CD4-positive, CD25-positive, alpha-beta regulatory T cell (primary cell): ENCODE measurements at regions not wholly inside any gene's neighbourhood (a gene's known extent, or its start where the extent isn't known, plus 50 kb on each side); places are given as distances from the start of the nearest gene placed in this dataset.

ENCODE experiments used
- ATAC-seq, 2 donors: fragments of 150-1000 bp; cut with Tn5 transposase; one replicate each; pipeline ENCODE4 v1.10.0; 2021; ENCODE audit warnings: low read depth in 2 of 2, moderate number of reproducible peaks in 2 of 2, moderate library complexity in 1 of 2
- DNase-seq, 3 donors: peaks; one replicate each; pipeline versions ENCODE4 v3.0.0 to v3.0.0-alpha.2; 2012 to 2022; ENCODE audit warnings: mixed read lengths in 1 of 3
- H3K27ac ChIP-seq: one replicate; pipeline ENCODE4 v1.7.0; 2013; ENCODE audit warnings: mild to moderate bottlenecking, low read length; ENCODE audit not compliant: insufficient read depth, poor library complexity, severe bottlenecking
- H3K27me3 ChIP-seq: one replicate; pipeline ENCODE4 v1.7.0; 2013; ENCODE audit warnings: low read length; ENCODE audit not compliant: control insufficient read depth, insufficient read depth
- H3K36me3 ChIP-seq: one replicate; pipeline ENCODE4 v1.7.0; 2013; ENCODE audit warnings: mild to moderate bottlenecking, low read length, moderate library complexity; ENCODE audit not compliant: control insufficient read depth, insufficient read depth
- H3K4me1 ChIP-seq: 2 replicates; pipeline ENCODE4 v1.7.0; 2013; ENCODE audit warnings: mild to moderate bottlenecking, low read length; ENCODE audit not compliant: insufficient read depth, control insufficient read depth, poor library complexity, severe bottlenecking
- H3K4me3 ChIP-seq: one replicate; pipeline ENCODE4 v1.7.0; 2013; ENCODE audit warnings: low read depth, mild to moderate bottlenecking, low read length, moderate library complexity
- H3K9me3 ChIP-seq, 2 experiments: 1 replicate in 1 of 2; 2 replicates in 1 of 2; pipeline ENCODE4 v1.7.0; 2013; ENCODE audit warnings: low read length in 2 of 2, mild to moderate bottlenecking in 1 of 2, moderate library complexity in 1 of 2; ENCODE audit not compliant: control insufficient read depth in 2 of 2
- H3K27ac Mint-ChIP-seq, 3 donors: one replicate each; pipeline ENCODE4 v1.8.0; 2020 to 2022; ENCODE audit warnings: mild to moderate bottlenecking in 3 of 3, mixed read lengths in 3 of 3, moderate library complexity in 2 of 3
- H3K27me3 Mint-ChIP-seq: one replicate; pipeline ENCODE4 v1.8.0; 2022; ENCODE audit warnings: mild to moderate bottlenecking, mixed read lengths
- H3K36me3 Mint-ChIP-seq: one replicate; pipeline ENCODE4 v1.8.0; 2020; ENCODE audit warnings: mixed read lengths
- H3K4me1 Mint-ChIP-seq, 4 donors: one replicate each; pipeline ENCODE4 v1.8.0; 2020 to 2022; ENCODE audit warnings: mixed read lengths in 4 of 4, mild to moderate bottlenecking in 1 of 4
- H3K4me3 Mint-ChIP-seq, 4 donors: one replicate each; pipeline ENCODE4 v1.8.0; 2020 to 2022; ENCODE audit warnings: mild to moderate bottlenecking in 4 of 4, mixed read lengths in 4 of 4, moderate library complexity in 3 of 4
- H3K9me3 Mint-ChIP-seq, 7 donors: one replicate each; pipeline ENCODE4 v1.8.0; 2020 to 2022; ENCODE audit warnings: mixed read lengths in 7 of 7, mild to moderate bottlenecking in 3 of 7, moderate library complexity in 2 of 7

- Mint-ChIP-seq H3K27me3 (no peaks in the 10 kb centered on the region), H3K36me3 (no peaks in the 10 kb centered on the region), H3K9me3 (peaks cover 3 to 38% (median 9%) of the 10 kb centered on the region in 7 donors), H3K4me3 (no peak overlapping the region), H3K4me1 (no peaks in the 10 kb centered on the region), H3K27ac (no peak overlapping the region)
- DNase-seq: no peak
- Histone ChIP-seq H3K27ac (no peak overlapping the region), H3K9me3 (peaks cover 4 to 19% of the 10 kb centered on the region in 2 experiments), H3K4me3 (no peak overlapping the region), H3K27me3 (no peaks in the 10 kb centered on the region), H3K4me1 (no peaks in the 10 kb centered on the region), H3K36me3 (no peaks in the 10 kb centered on the region)
- ATAC-seq: no peak
Measured at GRCh38 chr16:63742150-63742549, 1379.7 kb downstream of the CDH11 start.

DNA sequence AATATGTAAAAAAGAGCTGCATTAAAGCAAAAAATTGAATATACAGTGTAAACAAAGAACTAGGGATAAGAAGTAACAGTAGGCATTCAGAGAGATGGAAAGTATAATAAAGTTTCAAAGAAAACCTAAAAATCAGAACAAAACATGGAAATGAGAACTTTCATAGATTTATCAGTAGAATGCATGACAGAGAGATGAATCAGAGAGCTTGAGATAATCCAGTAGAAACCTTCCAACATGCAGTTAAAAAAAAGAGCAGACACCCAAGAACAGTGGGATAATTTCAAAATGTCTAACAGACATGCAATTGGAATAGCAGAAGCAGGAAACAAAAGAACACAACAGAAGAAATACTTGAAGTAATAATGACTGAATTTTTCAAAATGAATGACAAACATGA lies 1384.2 kb downstream of the CDH11 start:
- DNase-seq: no peak
- H3K4me1 ChIP-seq: no peaks in the 10 kb centered on the region
- Mint-ChIP-seq H3K27ac (no peak overlapping the region), H3K27me3 (no peaks in the 10 kb centered on the region), H3K4me3 (no peak overlapping the region), H3K4me1 (no peaks in the 10 kb centered on the region), H3K36me3 (no peaks in the 10 kb centered on the region), H3K9me3 (peaks cover 2 to 29% (median 11%) of the 10 kb centered on the region in 7 donors)
- no peak overlapping the region for H3K4me3 ChIP-seq
- ATAC-seq: no peak
- no peaks in the 10 kb centered on the region for H3K27me3 ChIP-seq
- peaks cover 4 to 7% of the 10 kb centered on the region in 2 experiments for H3K9me3 ChIP-seq
- H3K27ac ChIP-seq: no peak overlapping the region
- no peaks in the 10 kb centered on the region for H3K36me3 ChIP-seq

DNA sequence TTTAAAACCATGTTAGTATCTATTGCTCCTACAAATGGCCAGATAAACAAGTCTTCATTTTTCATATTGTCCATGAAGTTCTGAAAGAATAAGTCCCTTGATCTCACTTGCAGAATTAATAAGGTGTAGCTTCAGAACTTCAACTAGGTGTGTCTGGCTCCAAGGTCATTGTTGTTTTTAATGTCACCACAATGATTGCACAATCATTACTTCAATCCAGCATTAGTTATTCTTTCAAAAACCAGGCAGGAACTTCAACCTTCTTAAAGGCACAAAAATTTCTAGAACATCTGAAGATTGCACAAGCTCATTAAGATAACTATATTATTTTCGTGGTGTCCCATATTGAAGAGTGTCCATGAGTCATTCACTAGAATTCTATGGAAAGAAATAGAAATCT lies 1386.4 kb downstream of the CDH11 start:
- peaks cover 0 to 7% of the 10 kb centered on the region in 2 experiments for H3K9me3 ChIP-seq
- H3K4me3 ChIP-seq: no peak overlapping the region
- no peaks in the 10 kb centered on the region for H3K4me1 ChIP-seq
- Mint-ChIP-seq H3K36me3 (no peaks in the 10 kb centered on the region), H3K4me3 (no peak overlapping the region), H3K27ac (no peak overlapping the region), H3K9me3 (peaks cover 4 to 30% (median 14%) of the 10 kb centered on the region in 7 donors), H3K27me3 (no peaks in the 10 kb centered on the region), H3K4me1 (no peaks in the 10 kb centered on the region)
- no peaks in the 10 kb centered on the region for H3K27me3 ChIP-seq
- DNase-seq (no peak), ATAC-seq (no peak)
- no peaks in the 10 kb centered on the region for H3K36me3 ChIP-seq
- H3K27ac ChIP-seq: no peak overlapping the region

- H3K36me3 ChIP-seq: no peaks in the 10 kb centered on the region
- Mint-ChIP-seq H3K36me3 (no peaks in the 10 kb centered on the region), H3K4me3 (no peak overlapping the region), H3K27ac (no peak overlapping the region), H3K4me1 (no peaks in the 10 kb centered on the region), H3K9me3 (peaks cover 5 to 26% (median 8%) of the 10 kb centered on the region in 7 donors), H3K27me3 (no peaks in the 10 kb centered on the region)
- H3K4me3 ChIP-seq: no peak overlapping the region
- ATAC-seq (no peak), DNase-seq (no peak)
- H3K4me1 ChIP-seq: no peaks in the 10 kb centered on the region
- H3K27ac ChIP-seq: no peak overlapping the region
- H3K9me3 ChIP-seq: peaks cover 3 to 8% of the 10 kb centered on the region in 2 experiments
- no peaks in the 10 kb centered on the region for H3K27me3 ChIP-seq
Measured at GRCh38 chr16:63720848-63721247, 1401.0 kb downstream of the CDH11 start.

DNA sequence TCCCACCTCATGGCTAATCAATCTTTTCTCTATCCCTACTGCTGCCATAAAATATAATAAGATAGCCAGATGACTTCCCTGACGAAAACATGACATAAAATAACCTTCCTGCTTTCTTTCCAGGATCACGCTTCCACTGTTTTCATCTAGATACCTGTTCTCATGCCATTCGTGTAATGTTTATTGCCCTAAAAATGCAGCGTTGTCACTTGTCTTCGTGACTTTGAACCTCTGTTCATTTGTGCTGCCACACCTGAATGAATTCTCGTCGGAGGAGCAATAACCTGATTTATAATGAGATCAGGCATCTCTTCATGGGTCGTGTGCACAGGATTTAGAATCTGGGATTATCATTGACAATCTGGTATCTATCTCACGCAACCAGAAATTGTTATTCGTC lies 1401.9 kb downstream of the CDH11 start:
- H3K36me3 Mint-ChIP-seq: no peaks in the 10 kb centered on the region
- no peaks in the 10 kb centered on the region for H3K36me3 ChIP-seq
- DNase-seq (no peak), ATAC-seq (no peak)
- H3K4me3 Mint-ChIP-seq: no peak overlapping the region
- H3K4me3 ChIP-seq: no peak overlapping the region
- H3K27me3 Mint-ChIP-seq: no peaks in the 10 kb centered on the region
- peaks cover 3 to 8% of the 10 kb centered on the region in 2 experiments for H3K9me3 ChIP-seq
- H3K27me3 ChIP-seq: no peaks in the 10 kb centered on the region
- no peak overlapping the region for H3K27ac ChIP-seq
- H3K4me1 Mint-ChIP-seq: no peaks in the 10 kb centered on the region
- H3K9me3 Mint-ChIP-seq: peaks cover 2 to 29% (median 11%) of the 10 kb centered on the region in 7 donors
- H3K4me1 ChIP-seq: no peaks in the 10 kb centered on the region
- H3K27ac Mint-ChIP-seq: no peak overlapping the region

GRCh38 chr16:63717806-63718205 lies 1404.1 kb downstream of the CDH11 start:
- H3K27me3 ChIP-seq: no peaks in the 10 kb centered on the region
- Mint-ChIP-seq H3K9me3 (peaks cover 2 to 30% (median 9%) of the 10 kb centered on the region in 7 donors), H3K36me3 (no peaks in the 10 kb centered on the region), H3K4me1 (no peaks in the 10 kb centered on the region), H3K27ac (no peak overlapping the region), H3K27me3 (no peaks in the 10 kb centered on the region), H3K4me3 (no peak overlapping the region)
- DNase-seq: no peak
- no peak overlapping the region for H3K4me3 ChIP-seq
- H3K9me3 ChIP-seq: peaks cover 9 to 10% of the 10 kb centered on the region in 2 experiments
- no peaks in the 10 kb centered on the region for H3K4me1 ChIP-seq
- H3K27ac ChIP-seq: no peak overlapping the region
- no peaks in the 10 kb centered on the region for H3K36me3 ChIP-seq
- no peak for ATAC-seq

DNA sequence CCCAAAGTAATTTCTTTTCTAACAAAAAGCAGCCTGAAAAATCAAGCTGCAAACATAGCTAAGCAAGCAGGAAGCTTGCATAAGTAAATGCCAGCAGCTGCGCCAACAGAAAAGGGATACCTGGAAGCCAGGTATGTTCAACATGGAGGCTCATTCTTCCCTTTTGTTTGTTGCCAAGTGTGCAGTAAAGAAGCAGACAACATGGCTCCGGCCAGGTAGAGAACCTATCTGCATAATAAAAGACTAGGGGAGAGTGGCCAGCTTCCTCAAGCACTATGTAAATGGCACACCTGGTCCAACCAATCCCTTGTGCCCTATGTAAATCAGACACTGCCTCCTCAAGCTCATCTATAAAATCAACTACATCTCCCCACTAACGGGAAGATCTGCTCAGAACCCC lies 1407.0 kb downstream of the CDH11 start:
- no peaks in the 10 kb centered on the region for H3K27me3 ChIP-seq
- Mint-ChIP-seq H3K27me3 (no peaks in the 10 kb centered on the region), H3K9me3 (peaks cover 2 to 39% (median 11%) of the 10 kb centered on the region in 7 donors)

GRCh38 chr16:63712725-63713124 lies 1409.1 kb downstream of the CDH11 start:
- no peak overlapping the region for H3K4me3 ChIP-seq
- no peaks in the 10 kb centered on the region for H3K27me3 Mint-ChIP-seq
- no peaks in the 10 kb centered on the region for H3K4me1 Mint-ChIP-seq
- peaks cover 9 to 11% of the 10 kb centered on the region in 2 experiments for H3K9me3 ChIP-seq
- H3K9me3 Mint-ChIP-seq: peaks cover 5 to 44% (median 12%) of the 10 kb centered on the region in 7 donors
- H3K36me3 Mint-ChIP-seq: no peaks in the 10 kb centered on the region
- no peak overlapping the region for H3K27ac Mint-ChIP-seq
- no peaks in the 10 kb centered on the region for H3K36me3 ChIP-seq
- no peak overlapping the region for H3K27ac ChIP-seq
- no peak overlapping the region for H3K4me3 Mint-ChIP-seq
- no peak for ATAC-seq
- no peaks in the 10 kb centered on the region for H3K4me1 ChIP-seq
- DNase-seq: no peak
- no peaks in the 10 kb centered on the region for H3K27me3 ChIP-seq

More for the DNA sequence above, 1407.0 kb downstream of the CDH11 start:
- no peak overlapping the region for H3K27ac ChIP-seq
- Mint-ChIP-seq H3K4me3 (no peak overlapping the region), H3K36me3 (no peaks in the 10 kb centered on the region), H3K4me1 (no peaks in the 10 kb centered on the region), H3K27ac (no peak overlapping the region)
- no peak for DNase-seq
- H3K4me3 ChIP-seq: no peak overlapping the region
- H3K4me1 ChIP-seq: no peaks in the 10 kb centered on the region
- no peaks in the 10 kb centered on the region for H3K36me3 ChIP-seq
- ATAC-seq: no peak
- peaks cover 9 to 11% of the 10 kb centered on the region in 2 experiments for H3K9me3 ChIP-seq
